ENCODE measurements at regions not wholly inside any gene's neighbourhood (a gene's known extent, or its start where the extent isn't known, plus 50 kb on each side); places are given as distances from the start of the nearest gene placed in this dataset.
A peak's percentile ranks its signal among the peaks of the same experiment; 100 is the strongest.

GRCh38 chr4:41883988-41884734 lies 51.1 kb upstream of the TMEM33 start:
- no peak for DNase-seq (ENCODE audit: low spot score)

- DNase-seq (ENCODE audit: low spot score) = peak; percentile 17
Observed at GRCh38 chr4:41882625-41883347, 52.4 kb upstream of the TMEM33 start.

- DNase-seq (ENCODE audit: low spot score) = no peak
Observed at GRCh38 chr4:41881981-41882624, 53.1 kb upstream of the TMEM33 start.

- DNase-seq (ENCODE audit: low spot score) = no peak
Observed at GRCh38 chr4:41880840-41881831, 54.1 kb upstream of the TMEM33 start.

- DNase-seq (ENCODE audit: low spot score) = no peak
Observed at GRCh38 chr4:41880022-41880837, 55.0 kb upstream of the TMEM33 start.

GRCh38 chr4:41879552-41879951 lies 55.7 kb upstream of the TMEM33 start:
- no peak for DNase-seq (ENCODE audit: low spot score)

GRCh38 chr4:41878991-41879491 lies 56.2 kb upstream of the TMEM33 start:
- no peak for DNase-seq (ENCODE audit: low spot score)

GRCh38 chr4:41878170-41878969 lies 56.9 kb upstream of the TMEM33 start:
- DNase-seq (ENCODE audit: low spot score) = no peak

- DNase-seq (ENCODE audit: low spot score) = no peak
Observed at GRCh38 chr4:41877020-41877796, 58.0 kb upstream of the TMEM33 start.

GRCh38 chr4:41874873-41875272 lies 60.4 kb upstream of the TMEM33 start:
- DNase-seq (ENCODE audit: low spot score) = no peak

- no peak for DNase-seq (ENCODE audit: low spot score)
Observed at GRCh38 chr4:41874398-41874797, 60.8 kb upstream of the TMEM33 start.

GRCh38 chr4:41873380-41874295 lies 61.6 kb upstream of the TMEM33 start:
- no peak for DNase-seq (ENCODE audit: low spot score)

- no peak for DNase-seq (ENCODE audit: low spot score)
Observed at GRCh38 chr4:41870035-41870434, 65.2 kb upstream of the TMEM33 start.

- peak; percentile 30 for DNase-seq (ENCODE audit: low spot score)
Observed at GRCh38 chr4:41866799-41867677, 68.2 kb upstream of the TMEM33 start.

GRCh38 chr4:41865981-41866798 lies 69.0 kb upstream of the TMEM33 start:
- DNase-seq (ENCODE audit: low spot score) = no peak

All from Ammon's horn (tissue), 1 donor.